22Rv1 (cell line): ENCODE measurements at regions not wholly inside any gene's neighbourhood (a gene's known extent, or its start where the extent isn't known, plus 50 kb on each side); places are given as distances from the start of the nearest gene placed in this dataset.

Source experiments
- H3K27ac ChIP-seq: fragments of 450-650 bp; 2 replicates; pipeline ENCODE4 v1.5.1; 2017
- CTCF ChIP-seq: fragments of 450-650 bp; IDR thresholded peaks from 2 replicates; pipeline ENCODE4 v1.5.1; 2017; ENCODE audit warnings: mild to moderate bottlenecking
- ZFX ChIP-seq: fragments of 450-650 bp; IDR thresholded peaks from 2 replicates; pipeline ENCODE4 v1.6.1; 2017; ENCODE audit warnings: antibody characterized with exemption, borderline replicate concordance

GRCh38 chr21:28311411-28312190 is 681.1 kb downstream of the LTN1 start:
- TF ChIP-seq ZFX (no peak), CTCF (no peak)

GRCh38 chr21:28310711-28311110 is 682.0 kb downstream of the LTN1 start:
- H3K27ac ChIP-seq: no peak overlapping the region
- TF ChIP-seq CTCF (no peak), ZFX (no peak)

More at GRCh38 chr21:28311411-28312190, 681.1 kb downstream of the LTN1 start:
- no peak overlapping the region for H3K27ac ChIP-seq

GRCh38 chr21:28310171-28310685 is 682.4 kb downstream of the LTN1 start:
- TF ChIP-seq ZFX (no peak), CTCF (no peak)
- H3K27ac ChIP-seq: no peak overlapping the region

GRCh38 chr21:28309596-28309995 is 683.1 kb downstream of the LTN1 start:
- no peak overlapping the region for H3K27ac ChIP-seq
- no peak for TF ChIP-seq CTCF
- TF ChIP-seq ZFX: no peak

GRCh38 chr21:28308516-28308915 is 684.2 kb downstream of the LTN1 start:
- no peak overlapping the region for H3K27ac ChIP-seq

GRCh38 chr21:28299946-28300345 is 692.7 kb downstream of the LTN1 start:
- no peak overlapping the region for H3K27ac ChIP-seq

More at GRCh38 chr21:28308516-28308915, 684.2 kb downstream of the LTN1 start:
- TF ChIP-seq CTCF (no peak), ZFX (no peak)

More at GRCh38 chr21:28299946-28300345, 692.7 kb downstream of the LTN1 start:
- TF ChIP-seq CTCF (no peak), ZFX (no peak)
